GM13977 (cell line): ENCODE measurements at regions not wholly inside any gene's neighbourhood (a gene's known extent, or its start where the extent isn't known, plus 50 kb on each side); places are given as distances from the start of the nearest gene placed in this dataset.
"Not testable (repeated sequence)": the region's sequence is repeated elsewhere in the genome, so short reads cannot be mapped to it uniquely, and the experiment has no call there.

Experiments
- DNase-seq: peaks from one replicate; pipeline ENCODE4 v3.0.0; 2012; ENCODE audit warnings: low spot score
- in situ Hi-C: fragments of 300-500 bp; cut with MboI; formaldehyde crosslinking; loops from one replicate; pipeline ENCODE4 v1.12.0; 2022; ENCODE audit warnings: low sequenced_read_pairs, low pct_unique_long_range_greater_than_20kb, mixed read lengths, inconsistent platforms; ENCODE audit not compliant: unreplicated experiment
- TF ChIP-seq, protein P1 (sequence below): IDR thresholded peaks from 2 replicates; pipeline ENCODE4 v1.5.1; 2012; ENCODE audit warnings: mild to moderate bottlenecking, control low read depth; ENCODE audit not compliant: insufficient read depth; ENCODE audit errors: extremely low read depth, missing control alignments

DNA sequence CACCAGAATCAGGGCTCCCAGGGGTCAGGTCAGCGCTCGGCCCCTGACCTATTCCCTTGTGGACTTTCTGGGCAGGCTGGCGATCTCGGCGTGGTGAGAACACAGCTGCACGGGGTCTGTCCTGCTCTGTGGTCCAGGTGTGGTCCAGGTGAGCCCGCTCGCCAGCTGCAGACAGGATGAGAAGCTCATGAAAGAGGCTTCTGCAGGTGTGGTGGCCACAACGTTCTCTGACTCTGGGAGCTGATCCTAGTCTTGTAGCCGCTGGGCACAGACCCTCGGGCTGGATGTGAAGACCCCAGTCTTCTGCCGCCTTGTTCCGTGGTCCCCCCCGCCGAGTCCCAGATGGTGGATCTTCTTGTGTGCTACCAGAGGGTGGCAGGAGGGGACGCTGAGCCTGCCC, 129.7 kb downstream of the RTP5 start:
- in situ Hi-C loops, result no loop called here
- TF ChIP-seq, protein P1, sequence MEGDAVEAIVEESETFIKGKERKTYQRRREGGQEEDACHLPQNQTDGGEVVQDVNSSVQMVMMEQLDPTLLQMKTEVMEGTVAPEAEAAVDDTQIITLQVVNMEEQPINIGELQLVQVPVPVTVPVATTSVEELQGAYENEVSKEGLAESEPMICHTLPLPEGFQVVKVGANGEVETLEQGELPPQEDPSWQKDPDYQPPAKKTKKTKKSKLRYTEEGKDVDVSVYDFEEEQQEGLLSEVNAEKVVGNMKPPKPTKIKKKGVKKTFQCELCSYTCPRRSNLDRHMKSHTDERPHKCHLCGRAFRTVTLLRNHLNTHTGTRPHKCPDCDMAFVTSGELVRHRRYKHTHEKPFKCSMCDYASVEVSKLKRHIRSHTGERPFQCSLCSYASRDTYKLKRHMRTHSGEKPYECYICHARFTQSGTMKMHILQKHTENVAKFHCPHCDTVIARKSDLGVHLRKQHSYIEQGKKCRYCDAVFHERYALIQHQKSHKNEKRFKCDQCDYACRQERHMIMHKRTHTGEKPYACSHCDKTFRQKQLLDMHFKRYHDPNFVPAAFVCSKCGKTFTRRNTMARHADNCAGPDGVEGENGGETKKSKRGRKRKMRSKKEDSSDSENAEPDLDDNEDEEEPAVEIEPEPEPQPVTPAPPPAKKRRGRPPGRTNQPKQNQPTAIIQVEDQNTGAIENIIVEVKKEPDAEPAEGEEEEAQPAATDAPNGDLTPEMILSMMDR, result no peak
- DNase-seq, result no peak

DNA sequence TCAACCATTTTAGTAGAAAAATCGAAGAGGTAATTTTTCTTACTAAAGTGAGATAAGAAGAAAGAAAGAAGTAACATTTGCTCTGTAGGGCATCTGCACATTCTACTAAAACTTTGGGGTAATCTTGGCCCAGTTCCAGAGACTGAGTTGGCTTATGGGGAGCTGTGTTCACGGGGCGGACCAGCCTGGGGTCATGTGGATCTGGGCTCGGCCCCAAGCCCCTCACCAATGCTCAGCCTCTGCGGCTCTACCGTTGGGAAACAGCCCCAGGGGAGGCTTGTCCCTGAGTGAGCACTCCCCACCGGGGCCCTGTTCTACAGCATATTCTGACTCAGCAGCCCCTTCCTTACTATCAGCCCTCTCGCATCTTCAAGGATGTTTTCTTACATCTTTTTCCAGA, 132.3 kb downstream of the RTP5 start:
- TF ChIP-seq, protein P1, result no peak
- in situ Hi-C loops, result no loop called here
- no peak for DNase-seq

- in situ Hi-C loops, result no loop called here
- no peak for DNase-seq
- TF ChIP-seq, protein P1, result no peak
Observed at GRCh38 chr2:242002944-242003343, 133.4 kb downstream of the RTP5 start.

DNA sequence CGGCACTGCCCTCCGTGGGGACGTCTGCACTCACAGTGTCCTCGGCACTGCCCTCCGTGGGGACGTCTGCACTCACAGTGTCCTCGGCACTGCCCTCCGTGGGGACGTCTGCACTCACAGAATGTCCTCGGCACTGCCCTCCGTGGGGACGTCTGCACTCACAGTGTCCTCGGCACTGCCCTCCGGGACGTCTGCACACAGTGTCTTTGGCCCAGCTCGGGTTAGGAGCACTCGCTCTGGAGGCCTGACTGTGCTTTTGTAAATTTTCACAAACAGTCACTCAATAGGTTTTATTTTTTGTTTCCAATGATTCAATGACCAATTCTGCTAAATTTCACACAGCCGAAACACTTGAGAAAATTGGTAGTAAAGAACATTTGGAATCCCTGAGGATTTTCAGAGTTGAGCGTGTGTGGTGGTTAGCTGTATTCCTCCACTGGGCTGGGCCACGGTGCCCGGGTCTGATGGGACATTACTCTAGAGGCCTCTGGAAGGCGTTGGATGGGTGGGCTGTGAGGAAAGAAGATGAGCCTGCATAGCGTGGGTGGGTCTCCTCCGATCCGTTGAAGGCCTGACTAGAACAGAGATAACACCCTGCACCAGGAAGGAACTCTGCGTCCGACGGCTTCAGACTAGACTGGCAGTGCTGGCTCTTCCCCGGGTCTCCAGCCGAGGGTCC, 134.8 kb downstream of the RTP5 start:
- TF ChIP-seq, protein P1, result no peak
- in situ Hi-C loops, result no loop called here
- DNase-seq, result no peak

GRCh38 chr2:242004902-242005230, 135.3 kb downstream of the RTP5 start:
- TF ChIP-seq, protein P1, result no peak
- in situ Hi-C loops, result no loop called here
- DNase-seq, result no peak

- in situ Hi-C loops, DNase-seq: not testable (repeated sequence)
Observed at GRCh38 chr2:242006091-242006634, 136.6 kb downstream of the RTP5 start.

DNA sequence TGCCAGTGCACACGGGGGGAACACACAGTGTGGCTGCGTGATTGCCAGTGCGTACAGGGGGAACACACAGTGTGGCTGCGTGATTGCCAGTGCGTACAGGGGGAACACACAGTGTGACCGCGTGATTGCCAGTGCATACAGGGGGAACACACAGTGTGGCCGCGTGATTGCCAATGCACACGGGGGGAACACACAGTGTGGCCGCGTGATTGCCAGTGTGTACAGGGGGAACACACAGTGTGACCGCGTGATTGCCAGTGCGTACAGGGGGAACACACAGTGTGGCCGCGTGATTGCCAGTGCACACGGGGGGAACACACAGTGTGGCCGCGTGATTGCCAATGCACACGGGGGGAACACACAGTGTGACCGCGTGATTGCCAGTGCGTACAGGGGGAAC, 139.4 kb downstream of the RTP5 start:
- in situ Hi-C loops, DNase-seq: not testable (repeated sequence)

DNA sequence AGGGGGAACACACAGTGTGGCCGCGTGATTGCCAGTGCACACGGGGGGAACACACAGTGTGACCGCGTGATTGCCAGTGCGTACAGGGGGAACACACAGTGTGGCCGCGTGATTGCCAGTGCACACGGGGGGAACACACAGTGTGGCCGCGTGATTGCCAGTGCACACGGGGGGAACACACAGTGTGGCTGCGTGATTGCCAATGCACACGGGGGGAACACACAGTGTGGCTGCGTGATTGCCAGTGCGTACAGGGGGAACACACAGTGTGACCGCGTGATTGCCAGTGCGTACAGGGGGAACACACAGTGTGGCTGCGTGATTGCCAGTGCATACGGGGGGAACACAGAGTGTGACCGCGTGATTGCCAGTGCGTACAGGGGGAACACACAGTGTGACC, 140.3 kb downstream of the RTP5 start:
- DNase-seq, in situ Hi-C loops: not testable (repeated sequence)

DNA sequence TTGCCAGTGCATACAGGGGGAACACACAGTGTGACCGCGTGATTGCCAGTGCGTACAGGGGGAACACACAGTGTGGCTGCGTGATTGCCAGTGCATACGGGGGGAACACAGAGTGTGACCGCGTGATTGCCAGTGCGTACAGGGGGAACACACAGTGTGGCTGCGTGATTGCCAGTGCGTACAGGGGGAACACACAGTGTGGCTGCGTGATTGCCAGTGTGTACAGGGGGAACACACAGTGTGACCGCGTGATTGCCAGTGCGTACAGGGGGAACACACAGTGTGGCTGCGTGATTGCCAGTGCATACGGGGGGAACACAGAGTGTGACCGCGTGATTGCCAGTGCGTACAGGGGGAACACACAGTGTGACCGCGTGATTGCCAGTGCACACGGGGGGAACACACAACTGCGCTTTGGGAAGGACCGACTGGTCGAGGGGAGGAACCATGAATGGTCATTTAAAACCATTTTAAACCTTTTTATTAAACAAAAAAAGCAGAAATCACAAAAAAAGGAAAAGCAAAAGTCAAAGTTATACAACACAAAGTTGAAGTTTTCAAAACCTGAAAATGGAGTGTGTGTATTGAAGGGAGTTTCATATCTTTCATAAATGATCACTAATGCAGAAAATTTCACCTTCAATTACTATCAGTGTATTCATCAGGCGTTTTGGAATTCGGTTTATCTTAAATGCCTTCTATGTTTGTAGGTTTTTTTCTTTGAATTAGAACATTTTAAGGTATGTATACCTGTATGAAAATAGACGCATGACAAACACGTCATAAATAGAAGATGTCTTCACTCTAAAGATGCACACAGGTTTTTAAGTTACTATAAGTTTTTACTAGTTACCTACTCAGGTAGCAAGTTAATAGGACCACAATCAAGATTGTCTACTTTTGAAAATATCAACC, 141.0 kb downstream of the RTP5 start:
- in situ Hi-C loops, DNase-seq: not testable (repeated sequence)
